Skeletal muscle cell (primary cell): ENCODE measurements at regions not wholly inside any gene's neighbourhood (a gene's known extent, or its start where the extent isn't known, plus 50 kb on each side); places are given as distances from the start of the nearest gene placed in this dataset.

Source experiments
- DNase-seq: peaks from one replicate; pipeline ENCODE4 v3.0.0-alpha.2; 2010; ENCODE audit warnings: low read depth
- H3K4me3 ChIP-seq: 2 replicates; pipeline ENCODE4 v1.5.1; 2011; ENCODE audit warnings: low read depth, mild to moderate bottlenecking, control low read depth, low read length, moderate library complexity

DNA sequence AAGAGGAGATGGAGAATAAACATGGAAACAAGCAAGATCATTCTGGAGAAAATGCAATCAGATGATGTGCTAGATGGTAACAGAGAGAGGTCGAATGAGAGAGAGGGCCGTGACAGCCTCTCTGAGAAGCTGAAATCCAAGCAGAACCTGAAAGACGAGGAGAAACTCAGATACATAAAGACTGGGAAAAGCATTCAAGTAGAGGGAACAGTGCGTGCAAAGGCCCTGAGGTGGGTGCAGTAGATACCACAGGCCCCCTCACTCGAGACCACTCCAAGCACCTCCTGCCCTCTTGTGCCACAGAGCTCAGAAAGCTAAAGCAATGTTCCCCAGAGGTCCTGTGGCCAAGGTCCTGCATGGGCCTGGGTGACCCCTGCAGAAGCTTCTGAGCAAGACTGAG is 54.8 kb upstream of the DLK1 start:
- no peak for DNase-seq
- H3K4me3 ChIP-seq, result no peak overlapping the region

DNA sequence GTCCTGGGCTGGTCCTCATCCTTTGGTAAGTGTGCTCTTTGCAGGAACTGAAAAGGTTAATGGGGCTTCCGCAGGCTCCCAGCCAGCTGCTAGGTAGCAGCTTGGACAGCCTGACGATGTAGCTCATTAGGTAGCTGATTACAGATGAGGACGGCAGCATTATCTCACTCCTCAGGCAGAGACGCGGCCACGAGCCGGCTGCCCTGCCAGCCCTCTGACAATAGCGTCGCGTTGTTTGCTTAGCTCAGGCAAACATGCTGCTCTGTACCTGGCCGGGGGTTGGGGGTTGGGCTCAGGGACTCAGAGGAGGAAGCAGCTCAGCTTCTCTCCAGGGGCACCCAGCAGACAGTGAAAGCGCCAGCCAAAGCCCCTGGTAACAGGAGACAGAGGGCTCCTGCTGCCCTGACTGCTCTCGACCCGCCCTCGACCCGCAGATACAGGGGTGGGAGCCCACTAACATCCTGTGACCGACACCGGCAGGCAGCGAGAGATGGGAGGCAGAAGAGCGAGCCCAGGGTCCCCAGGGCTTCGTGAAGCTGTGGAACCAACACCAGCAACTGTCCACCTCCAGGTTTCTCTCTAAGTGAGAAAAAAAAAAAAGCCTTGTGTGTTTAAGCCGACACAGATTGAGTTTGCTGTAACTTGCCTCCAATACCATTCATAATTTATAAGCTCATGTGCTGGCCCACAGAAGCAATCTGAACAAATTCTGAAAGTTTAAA is 53.4 kb upstream of the DLK1 start:
- no peak for DNase-seq

DNA sequence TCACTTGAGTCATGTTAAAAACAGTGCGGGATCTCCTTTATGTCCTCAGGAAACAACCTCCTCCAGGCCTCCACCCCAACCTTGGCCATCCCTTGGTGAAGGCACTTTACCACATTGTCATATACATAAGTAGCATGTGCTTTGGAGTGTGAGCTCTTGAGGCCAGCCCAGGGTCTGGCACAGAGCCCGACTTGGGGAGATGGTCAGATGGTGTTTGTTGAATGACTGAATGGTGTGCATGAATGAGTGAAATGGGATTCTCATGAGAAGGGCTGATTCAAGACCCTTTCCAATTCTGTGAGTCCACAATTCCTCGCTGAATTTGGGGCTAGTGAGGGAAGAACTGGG is 52.9 kb upstream of the DLK1 start:
- no peak overlapping the region for H3K4me3 ChIP-seq
- no peak for DNase-seq

More for the DNA sequence above, 53.4 kb upstream of the DLK1 start:
- H3K4me3 ChIP-seq, result no peak overlapping the region

- DNase-seq, result no peak
- no peak overlapping the region for H3K4me3 ChIP-seq
Measured at GRCh38 chr14:100674428-100674827, 52.3 kb upstream of the DLK1 start.

GRCh38 chr14:100674897-100675619 is 51.6 kb upstream of the DLK1 start:
- DNase-seq, result no peak

GRCh38 chr14:100675699-100676684 is 50.7 kb upstream of the DLK1 start:
- DNase-seq, result no peak

More at GRCh38 chr14:100674897-100675619, 51.6 kb upstream of the DLK1 start:
- no peak overlapping the region for H3K4me3 ChIP-seq

More at GRCh38 chr14:100675699-100676684, 50.7 kb upstream of the DLK1 start:
- no peak overlapping the region for H3K4me3 ChIP-seq
